ENCODE measurements at regions not wholly inside any gene's neighbourhood (a gene's known extent, or its start where the extent isn't known, plus 50 kb on each side); places are given as distances from the start of the nearest gene placed in this dataset.

- H3K4me3 ChIP-seq (ENCODE audit: low read length), result no peak overlapping the region
- no peaks in the 10 kb centered on the region for H3K36me3 ChIP-seq (ENCODE audit: insufficient read depth, low read length)
- H2AFZ ChIP-seq (ENCODE audit: low read length), result no peak overlapping the region
- no peaks in the 10 kb centered on the region for H3K79me2 ChIP-seq (ENCODE audit: low read length)
- no peaks in the 10 kb centered on the region for H3K9me2 ChIP-seq (replicated peaks; ENCODE audit: insufficient read depth, low read length)
- DNase-seq, result no peak
- no peaks in the 10 kb centered on the region for H3K4me1 ChIP-seq (ENCODE audit: low read length)
- H3K27me3 ChIP-seq (ENCODE audit: low read length), result no peaks in the 10 kb centered on the region
- H3K9ac ChIP-seq (ENCODE audit: low read length), result no peak overlapping the region
- no peaks in the 10 kb centered on the region for H3K9me3 ChIP-seq (ENCODE audit: low read length)
- no peaks in the 10 kb centered on the region for H4K20me1 ChIP-seq (ENCODE audit: insufficient read depth, low read depth, low read length)
- no peak overlapping the region for H3K4me2 ChIP-seq (ENCODE audit: low read depth, low read length, poor library complexity, severe bottlenecking)
- no peak overlapping the region for H3K27ac ChIP-seq (ENCODE audit: low read length)
These were observed 110.7 kb upstream of the IL12A start for GRCh38 chr3:159877924-159878323.

DNA sequence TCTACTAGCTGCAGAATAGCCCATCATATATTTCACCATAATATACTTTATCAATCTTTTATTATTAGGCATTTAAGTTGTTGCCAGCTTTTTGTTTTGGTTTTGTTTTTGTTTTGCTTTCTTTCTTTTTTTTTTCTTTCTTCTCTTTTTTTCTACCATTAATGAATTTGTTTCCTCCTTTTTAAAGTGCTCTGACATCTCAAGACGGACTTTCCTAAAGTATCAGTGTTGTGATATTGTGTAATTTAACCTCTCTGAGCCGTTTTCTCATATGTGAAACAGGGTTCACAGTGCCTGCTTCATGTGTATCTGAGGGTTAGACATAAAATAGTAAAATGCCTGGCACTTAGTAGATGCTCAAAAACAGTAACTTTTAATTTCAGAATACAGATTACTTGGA lies 109.5 kb upstream of the IL12A start:
- no peaks in the 10 kb centered on the region for H3K79me2 ChIP-seq (ENCODE audit: low read length)
- H3K4me3 ChIP-seq (ENCODE audit: low read length), result no peak overlapping the region
- no peaks in the 10 kb centered on the region for H3K27me3 ChIP-seq (ENCODE audit: low read length)
- 0 out of 2 replicates have a peak overlapping the region, but pooled peaks have one; percentile 2 for H2AFZ ChIP-seq (ENCODE audit: low read length)
- no peak for DNase-seq
- no peaks in the 10 kb centered on the region for H3K36me3 ChIP-seq (ENCODE audit: insufficient read depth, low read length)
- no peak overlapping the region for H3K27ac ChIP-seq (ENCODE audit: low read length)
- H3K9ac ChIP-seq (ENCODE audit: low read length), result no peak overlapping the region
- no peaks in the 10 kb centered on the region for H3K9me3 ChIP-seq (ENCODE audit: low read length)
- H4K20me1 ChIP-seq (ENCODE audit: insufficient read depth, low read depth, low read length), result no peaks in the 10 kb centered on the region
- H3K9me2 ChIP-seq (replicated peaks; ENCODE audit: insufficient read depth, low read length), result no peaks in the 10 kb centered on the region
- H3K4me2 ChIP-seq (ENCODE audit: low read depth, low read length, poor library complexity, severe bottlenecking), result no peak overlapping the region
- no peaks in the 10 kb centered on the region for H3K4me1 ChIP-seq (ENCODE audit: low read length)

- H3K4me2 ChIP-seq (ENCODE audit: low read depth, low read length, poor library complexity, severe bottlenecking), result no peak overlapping the region
- H3K9me3 ChIP-seq (ENCODE audit: low read length), result no peaks in the 10 kb centered on the region
- H3K27me3 ChIP-seq (ENCODE audit: low read length), result no peaks in the 10 kb centered on the region
These were observed 109.0 kb upstream of the IL12A start for GRCh38 chr3:159879598-159879997.

DNA sequence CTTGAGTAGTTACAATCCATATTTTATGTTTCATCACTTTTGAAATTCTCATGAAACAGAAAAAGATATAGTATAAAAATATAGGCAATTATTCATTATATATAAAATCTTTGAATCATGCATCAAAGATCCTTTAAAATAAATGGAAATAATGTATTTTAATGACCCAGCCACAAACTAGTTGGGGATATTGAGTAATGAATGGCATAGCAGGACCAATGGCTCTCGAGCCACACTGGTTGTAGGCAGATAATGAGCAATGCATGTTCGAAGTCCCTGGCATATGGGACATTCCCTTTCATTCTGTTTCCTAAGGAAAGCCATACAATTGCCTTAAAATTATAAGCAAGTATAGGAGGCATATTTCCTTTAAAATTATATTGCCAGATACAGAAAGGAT lies 107.4 kb upstream of the IL12A start:
- Histone ChIP-seq H3K9ac (ENCODE audit: low read length) (no peak overlapping the region), H3K27ac (ENCODE audit: low read length) (no peak overlapping the region), H3K4me3 (ENCODE audit: low read length) (no peak overlapping the region), H3K9me3 (ENCODE audit: low read length) (no peaks in the 10 kb centered on the region), H3K36me3 (ENCODE audit: insufficient read depth, low read length) (no peaks in the 10 kb centered on the region), H3K27me3 (ENCODE audit: low read length) (no peaks in the 10 kb centered on the region), H3K9me2 (replicated peaks; ENCODE audit: insufficient read depth, low read length) (no peaks in the 10 kb centered on the region), H2AFZ (ENCODE audit: low read length) (no peak overlapping the region), H3K4me1 (ENCODE audit: low read length) (no peaks in the 10 kb centered on the region), H3K4me2 (ENCODE audit: low read depth, low read length, poor library complexity, severe bottlenecking) (no peak overlapping the region), H3K79me2 (ENCODE audit: low read length) (no peaks in the 10 kb centered on the region), H4K20me1 (ENCODE audit: insufficient read depth, low read depth, low read length) (no peaks in the 10 kb centered on the region)
- DNase-seq, result no peak

More at GRCh38 chr3:159879598-159879997, 109.0 kb upstream of the IL12A start:
- no peaks in the 10 kb centered on the region for H3K36me3 ChIP-seq (ENCODE audit: insufficient read depth, low read length)
- 0 out of 2 replicates have a peak overlapping the region, but pooled peaks have one; percentile 2 for H2AFZ ChIP-seq (ENCODE audit: low read length)
- H3K9me2 ChIP-seq (replicated peaks; ENCODE audit: insufficient read depth, low read length), result no peaks in the 10 kb centered on the region
- DNase-seq, result no peak
- no peak overlapping the region for H3K9ac ChIP-seq (ENCODE audit: low read length)
- H3K4me1 ChIP-seq (ENCODE audit: low read length), result no peaks in the 10 kb centered on the region
- H4K20me1 ChIP-seq (ENCODE audit: insufficient read depth, low read depth, low read length), result no peaks in the 10 kb centered on the region
- no peaks in the 10 kb centered on the region for H3K79me2 ChIP-seq (ENCODE audit: low read length)
- H3K4me3 ChIP-seq (ENCODE audit: low read length), result no peak overlapping the region
- no peak overlapping the region for H3K27ac ChIP-seq (ENCODE audit: low read length)

- H3K36me3 ChIP-seq (ENCODE audit: insufficient read depth, low read length), result no peaks in the 10 kb centered on the region
- no peak overlapping the region for H3K27ac ChIP-seq (ENCODE audit: low read length)
- H3K4me1 ChIP-seq (ENCODE audit: low read length), result no peaks in the 10 kb centered on the region
- no peak overlapping the region for H3K4me2 ChIP-seq (ENCODE audit: low read depth, low read length, poor library complexity, severe bottlenecking)
- no peaks in the 10 kb centered on the region for H3K79me2 ChIP-seq (ENCODE audit: low read length)
- no peak overlapping the region for H3K9ac ChIP-seq (ENCODE audit: low read length)
- no peak overlapping the region for H3K4me3 ChIP-seq (ENCODE audit: low read length)
- no peaks in the 10 kb centered on the region for H3K27me3 ChIP-seq (ENCODE audit: low read length)
- no peak overlapping the region for H2AFZ ChIP-seq (ENCODE audit: low read length)
- no peaks in the 10 kb centered on the region for H4K20me1 ChIP-seq (ENCODE audit: insufficient read depth, low read depth, low read length)
- no peak for DNase-seq
- no peaks in the 10 kb centered on the region for H3K9me2 ChIP-seq (replicated peaks; ENCODE audit: insufficient read depth, low read length)
- no peaks in the 10 kb centered on the region for H3K9me3 ChIP-seq (ENCODE audit: low read length)
These were observed 106.8 kb upstream of the IL12A start for GRCh38 chr3:159881828-159882309.

GRCh38 chr3:159882367-159882766 lies 106.3 kb upstream of the IL12A start:
- Histone ChIP-seq H3K4me3 (ENCODE audit: low read length) (no peak overlapping the region), H3K36me3 (ENCODE audit: insufficient read depth, low read length) (no peaks in the 10 kb centered on the region), H4K20me1 (ENCODE audit: insufficient read depth, low read depth, low read length) (no peaks in the 10 kb centered on the region), H3K79me2 (ENCODE audit: low read length) (no peaks in the 10 kb centered on the region), H3K4me1 (ENCODE audit: low read length) (no peaks in the 10 kb centered on the region), H3K9me3 (ENCODE audit: low read length) (no peaks in the 10 kb centered on the region), H3K9me2 (replicated peaks; ENCODE audit: insufficient read depth, low read length) (no peaks in the 10 kb centered on the region), H3K4me2 (ENCODE audit: low read depth, low read length, poor library complexity, severe bottlenecking) (no peak overlapping the region), H3K27me3 (ENCODE audit: low read length) (no peaks in the 10 kb centered on the region), H3K9ac (ENCODE audit: low read length) (no peak overlapping the region), H3K27ac (ENCODE audit: low read length) (no peak overlapping the region), H2AFZ (ENCODE audit: low read length) (no peak overlapping the region)
- DNase-seq, result no peak

DNA sequence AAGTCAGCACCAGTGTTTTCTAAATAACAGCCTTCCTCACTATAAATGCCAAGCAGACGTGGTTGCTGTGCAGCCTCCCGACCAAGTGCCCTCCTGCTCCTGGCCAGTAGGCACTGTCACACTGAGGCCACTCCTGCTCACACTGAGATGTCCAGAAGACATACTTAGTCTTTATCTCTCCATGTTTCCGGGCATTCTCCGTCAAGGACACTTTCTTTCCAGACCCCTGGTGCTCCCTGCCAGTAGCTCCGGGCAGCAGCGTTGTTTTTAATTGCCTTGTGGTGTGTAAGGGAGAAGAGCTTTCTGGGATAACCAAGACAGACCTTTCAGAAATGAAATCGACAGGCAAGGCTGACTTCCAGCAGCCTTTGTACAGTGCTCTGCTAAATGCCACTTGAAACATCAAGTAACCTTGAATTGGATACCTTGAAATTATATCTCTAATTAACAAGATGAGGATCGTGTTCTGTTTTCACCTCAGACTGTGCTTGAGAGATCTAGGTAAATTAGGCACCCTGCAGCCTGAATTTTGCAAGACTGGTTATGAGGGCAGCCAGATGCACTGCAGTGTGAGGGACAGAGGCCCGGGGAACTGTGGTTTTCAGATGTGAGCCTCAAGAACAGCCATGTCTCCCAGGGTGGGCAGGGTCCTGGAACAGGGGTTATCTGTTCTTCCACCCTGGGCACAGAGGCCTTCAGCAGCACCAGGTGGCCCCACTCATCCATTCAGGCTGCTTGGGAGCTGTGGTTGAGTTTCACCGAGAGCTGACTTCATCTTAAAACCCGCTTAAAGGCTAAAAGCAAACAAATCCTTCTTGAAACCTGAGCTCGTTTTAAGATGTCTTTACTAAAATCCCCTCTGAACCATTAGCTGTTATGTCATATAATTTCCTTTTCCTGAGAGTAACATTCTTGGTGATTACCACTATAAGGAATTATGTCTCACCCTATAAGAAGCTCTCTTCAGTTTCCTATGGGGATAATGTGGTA lies 105.5 kb upstream of the IL12A start:
- Histone ChIP-seq H3K27ac (ENCODE audit: low read length) (no peak overlapping the region), H3K4me2 (ENCODE audit: low read depth, low read length, poor library complexity, severe bottlenecking) (no peak overlapping the region), H3K27me3 (ENCODE audit: low read length) (no peaks in the 10 kb centered on the region), H2AFZ (ENCODE audit: low read length) (no peak overlapping the region), H3K4me3 (ENCODE audit: low read length) (no peak overlapping the region), H3K79me2 (ENCODE audit: low read length) (no peaks in the 10 kb centered on the region), H3K9me3 (ENCODE audit: low read length) (no peaks in the 10 kb centered on the region), H3K36me3 (ENCODE audit: insufficient read depth, low read length) (no peaks in the 10 kb centered on the region), H4K20me1 (ENCODE audit: insufficient read depth, low read depth, low read length) (no peaks in the 10 kb centered on the region), H3K9ac (ENCODE audit: low read length) (no peak overlapping the region), H3K9me2 (replicated peaks; ENCODE audit: insufficient read depth, low read length) (no peaks in the 10 kb centered on the region), H3K4me1 (ENCODE audit: low read length) (no peaks in the 10 kb centered on the region)
- no peak for DNase-seq

GRCh38 chr3:159884661-159885402 lies 103.8 kb upstream of the IL12A start:
- Histone ChIP-seq H2AFZ (ENCODE audit: low read length) (no peak overlapping the region), H3K27ac (ENCODE audit: low read length) (no peak overlapping the region), H3K4me1 (ENCODE audit: low read length) (no peaks in the 10 kb centered on the region), H3K9ac (ENCODE audit: low read length) (no peak overlapping the region), H4K20me1 (ENCODE audit: insufficient read depth, low read depth, low read length) (no peaks in the 10 kb centered on the region), H3K27me3 (ENCODE audit: low read length) (no peaks in the 10 kb centered on the region), H3K9me3 (ENCODE audit: low read length) (no peaks in the 10 kb centered on the region), H3K9me2 (replicated peaks; ENCODE audit: insufficient read depth, low read length) (no peaks in the 10 kb centered on the region), H3K79me2 (ENCODE audit: low read length) (no peaks in the 10 kb centered on the region), H3K4me3 (ENCODE audit: low read length) (no peak overlapping the region), H3K36me3 (ENCODE audit: insufficient read depth, low read length) (no peaks in the 10 kb centered on the region), H3K4me2 (ENCODE audit: low read depth, low read length, poor library complexity, severe bottlenecking) (no peak overlapping the region)
- peak; percentile 83 for DNase-seq
